Gastrocnemius medialis (tissue), 4 donors: ENCODE measurements at regions not wholly inside any gene's neighbourhood (a gene's known extent, or its start where the extent isn't known, plus 50 kb on each side); places are given as distances from the start of the nearest gene placed in this dataset.

Experiments
- ATAC-seq, 2 donors: fragments of 150-250 bp; one replicate each; pipeline ENCODE4 v1.9.1; 2016
- DNase-seq, 2 donors: peaks; one replicate each; pipeline ENCODE4 v3.0.0-alpha.2; 2019
- H3K27ac ChIP-seq, 4 donors: fragments of 200-600 bp; sonication (generic); 1 replicate in 1 of 4; 2 replicates in 3 of 4; pipeline ENCODE4 v1.5.1; 2016 to 2018; ENCODE audit warnings: mild to moderate bottlenecking in 2 of 4, moderate library complexity in 1 of 4
- H3K27me3 ChIP-seq, 3 donors: fragments of 200-600 bp; sonication (generic) in 2 of 3; 1 replicate in 1 of 3; 2 replicates in 2 of 3; pipeline versions ENCODE4 v1.5.1 to v1.6.0; 2016 to 2019; ENCODE audit warnings: mild to moderate bottlenecking in 1 of 3, moderate library complexity in 1 of 3
- H3K36me3 ChIP-seq, 2 donors: fragments of 200-600 bp; sonication (generic) in 1 of 2; one replicate each; pipeline ENCODE4 v1.5.1; 2017 to 2018
- H3K4me1 ChIP-seq, 2 donors: fragments of 200-600 bp; sonication (generic) in 1 of 2; one replicate each; pipeline ENCODE4 v1.5.1; 2016 to 2017; ENCODE audit warnings: mild to moderate bottlenecking in 2 of 2
- H3K4me3 ChIP-seq, 4 donors: fragments of 200-600 bp; sonication (generic) in 3 of 4; 1 replicate in 1 of 4; 2 replicates in 3 of 4; pipeline ENCODE4 v1.5.1; 2016 to 2019; ENCODE audit warnings: mild to moderate bottlenecking in 2 of 4
- H3K9me3 ChIP-seq, 3 donors: fragments of 200-600 bp; sonication (generic) in 2 of 3; 1 replicate in 1 of 3; 2 replicates in 2 of 3; pipeline ENCODE4 v1.5.1; 2016 to 2019
- POLR2A ChIP-seq, 2 donors: fragments of 450-650 bp; IDR thresholded peaks; one replicate each; pipeline ENCODE4 v1.6.1; 2017; ENCODE audit warnings: antibody characterized with exemption in 2 of 2, mild to moderate bottlenecking in 2 of 2, moderate library complexity in 2 of 2
- in situ Hi-C, 4 donors: fragments of 200-750 bp; cut with MboI; loops; one replicate each; pipeline versions ENCODE4 v1.15.0 to v1.8.0; 2017; ENCODE audit warnings: low sequenced_read_pairs in 4 of 4
- intact Hi-C: fragments of 100-400 bp; cut with DNase I; formaldehyde crosslinking; loops from one replicate; pipeline ENCODE4 v1.15.1; 2023; ENCODE audit warnings: low total_unique reads
- TF ChIP-seq, protein P1 (sequence below), 5 experiments: fragments of 450-650 bp in 3 of 5; fragments of 200-600 bp in 2 of 5; sonication (generic) in 2 of 5; IDR thresholded peaks in 4 of 5; conservative IDR thresholded peaks in 1 of 5; 1 replicate in 4 of 5; 2 replicates in 1 of 5; pipeline ENCODE4 v1.5.1; 2016 to 2019; ENCODE audit warnings: antibody characterized with exemption in 5 of 5, mild to moderate bottlenecking in 3 of 5, moderate library complexity in 3 of 5

DNA sequence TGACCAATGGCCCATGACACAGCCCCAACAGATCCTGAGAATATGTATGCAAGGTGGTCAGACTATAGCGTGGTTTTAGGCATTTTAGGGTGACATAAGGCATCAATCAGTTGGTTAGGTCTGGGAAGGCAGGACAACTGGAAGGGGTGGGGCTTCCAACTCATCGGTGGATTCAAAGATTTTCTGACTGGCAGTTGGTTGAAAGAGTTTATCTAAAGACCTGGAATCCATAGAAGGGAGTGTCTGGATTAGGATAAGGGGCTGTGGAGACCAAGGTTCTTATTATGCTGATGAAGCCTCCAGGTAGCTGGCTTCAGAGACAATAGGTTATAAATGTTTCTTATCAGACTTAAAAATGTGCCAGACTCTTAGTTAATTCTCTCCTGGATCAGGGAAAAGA, 60.3 kb upstream of the CFAP46 start:
- DNase-seq (no peak), ATAC-seq (no peak)
- in situ Hi-C loops (no loop called here), intact Hi-C loops (no loop called here)
- H3K27me3 ChIP-seq, result peaks cover 0 to 4% (median 0%) of the 10 kb centered on the region in 3 donors
- no peak overlapping the region for H3K4me3 ChIP-seq
- TF ChIP-seq, protein P1, sequence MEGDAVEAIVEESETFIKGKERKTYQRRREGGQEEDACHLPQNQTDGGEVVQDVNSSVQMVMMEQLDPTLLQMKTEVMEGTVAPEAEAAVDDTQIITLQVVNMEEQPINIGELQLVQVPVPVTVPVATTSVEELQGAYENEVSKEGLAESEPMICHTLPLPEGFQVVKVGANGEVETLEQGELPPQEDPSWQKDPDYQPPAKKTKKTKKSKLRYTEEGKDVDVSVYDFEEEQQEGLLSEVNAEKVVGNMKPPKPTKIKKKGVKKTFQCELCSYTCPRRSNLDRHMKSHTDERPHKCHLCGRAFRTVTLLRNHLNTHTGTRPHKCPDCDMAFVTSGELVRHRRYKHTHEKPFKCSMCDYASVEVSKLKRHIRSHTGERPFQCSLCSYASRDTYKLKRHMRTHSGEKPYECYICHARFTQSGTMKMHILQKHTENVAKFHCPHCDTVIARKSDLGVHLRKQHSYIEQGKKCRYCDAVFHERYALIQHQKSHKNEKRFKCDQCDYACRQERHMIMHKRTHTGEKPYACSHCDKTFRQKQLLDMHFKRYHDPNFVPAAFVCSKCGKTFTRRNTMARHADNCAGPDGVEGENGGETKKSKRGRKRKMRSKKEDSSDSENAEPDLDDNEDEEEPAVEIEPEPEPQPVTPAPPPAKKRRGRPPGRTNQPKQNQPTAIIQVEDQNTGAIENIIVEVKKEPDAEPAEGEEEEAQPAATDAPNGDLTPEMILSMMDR (IDR thresholded peaks at IDR 0.05 in 4 of 5, conservative IDR thresholded peaks at IDR 0.05 in 1 of 5), result no peak
- no peak for TF ChIP-seq POLR2A (IDR thresholded peaks at IDR 0.05)
- no peaks in the 10 kb centered on the region for H3K4me1 ChIP-seq
- no peak overlapping the region for H3K27ac ChIP-seq
- H3K36me3 ChIP-seq, result no peaks in the 10 kb centered on the region
- H3K9me3 ChIP-seq, result no peaks in the 10 kb centered on the region

- H3K4me3 ChIP-seq, result no peak overlapping the region
- H3K36me3 ChIP-seq, result no peaks in the 10 kb centered on the region
- DNase-seq, result no peak
- in situ Hi-C loops (no loop called here), intact Hi-C loops (no loop called here)
- peaks cover 0 to 4% (median 0%) of the 10 kb centered on the region in 3 donors for H3K27me3 ChIP-seq
- TF ChIP-seq, protein P1 (IDR thresholded peaks at IDR 0.05 in 4 of 5, conservative IDR thresholded peaks at IDR 0.05 in 1 of 5), result no peak
- TF ChIP-seq POLR2A (IDR thresholded peaks at IDR 0.05), result no peak
- no peak for ATAC-seq
- no peak overlapping the region for H3K27ac ChIP-seq
- no peaks in the 10 kb centered on the region for H3K9me3 ChIP-seq
- H3K4me1 ChIP-seq, result no peaks in the 10 kb centered on the region
Observed at GRCh38 chr10:133001114-133001513, 58.7 kb upstream of the CFAP46 start.

DNA sequence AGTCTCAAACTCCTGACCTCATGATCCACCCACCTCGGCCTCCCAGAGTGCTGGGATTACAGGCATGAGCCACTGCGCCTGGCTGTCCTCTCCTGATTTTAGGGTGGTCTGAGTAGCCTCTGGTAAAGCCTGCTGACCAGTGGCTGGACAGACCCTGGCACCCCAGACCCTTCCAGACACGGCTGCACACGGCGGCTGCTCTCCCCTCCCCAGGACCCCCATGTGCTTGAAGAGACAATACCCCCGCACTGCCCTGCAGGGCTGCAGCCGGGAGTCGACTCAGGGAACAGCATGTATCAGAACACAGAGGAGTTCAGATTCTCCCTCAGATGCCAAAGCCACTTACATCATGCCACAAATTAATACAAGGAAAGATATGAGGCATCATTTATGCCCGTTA, 58.3 kb upstream of the CFAP46 start:
- TF ChIP-seq, protein P1 (IDR thresholded peaks at IDR 0.05 in 4 of 5, conservative IDR thresholded peaks at IDR 0.05 in 1 of 5), result no peak
- TF ChIP-seq POLR2A (IDR thresholded peaks at IDR 0.05), result no peak
- no peaks in the 10 kb centered on the region for H3K36me3 ChIP-seq
- in situ Hi-C loops, result no loop called here
- H3K27ac ChIP-seq, result no peak overlapping the region
- DNase-seq, result no peak
- peaks cover 0 to 4% (median 0%) of the 10 kb centered on the region in 3 donors for H3K27me3 ChIP-seq
- no peaks in the 10 kb centered on the region for H3K4me1 ChIP-seq
- no peaks in the 10 kb centered on the region for H3K9me3 ChIP-seq
- intact Hi-C loops, result no loop called here
- no peak for ATAC-seq
- no peak overlapping the region for H3K4me3 ChIP-seq

- H3K27me3 ChIP-seq, result peaks cover 0 to 4% (median 0%) of the 10 kb centered on the region in 3 donors
- no peak for DNase-seq
- intact Hi-C loops, result no loop called here
Observed at GRCh38 chr10:132997517-132998265, 55.3 kb upstream of the CFAP46 start.

More at GRCh38 chr10:132997517-132998265, 55.3 kb upstream of the CFAP46 start:
- Histone ChIP-seq H3K9me3 (no peaks in the 10 kb centered on the region), H3K27ac (no peak overlapping the region), H3K4me1 (no peaks in the 10 kb centered on the region), H3K36me3 (no peaks in the 10 kb centered on the region), H3K4me3 (no peak overlapping the region)
- in situ Hi-C loops, result no loop called here
- ATAC-seq, result no peak
- TF ChIP-seq, protein P1 (IDR thresholded peaks at IDR 0.05 in 4 of 5, conservative IDR thresholded peaks at IDR 0.05 in 1 of 5), result no peak
- TF ChIP-seq POLR2A (IDR thresholded peaks at IDR 0.05), result no peak
